DOHH2 (cell line): ENCODE measurements at regions not wholly inside any gene's neighbourhood (a gene's known extent, or its start where the extent isn't known, plus 50 kb on each side); places are given as distances from the start of the nearest gene placed in this dataset.

ENCODE experiments used
- CTCF ChIP-seq: fragments of 200-600 bp; sonication (generic); IDR thresholded peaks from one replicate; pipeline ENCODE4 v1.5.1; 2014; ENCODE audit warnings: antibody characterized with exemption, mild to moderate bottlenecking, low read depth, low read length; ENCODE audit not compliant: poor library complexity, severe bottlenecking
- EZH2phosphoT487 ChIP-seq: fragments of 200-600 bp; sonication (generic); IDR thresholded peaks from 2 replicates; pipeline ENCODE4 v1.6.1; 2017; ENCODE audit warnings: borderline replicate concordance, mild to moderate bottlenecking, antibody characterized with exemption, low read length, moderate library complexity, mixed read lengths

- TF ChIP-seq CTCF (no peak), EZH2phosphoT487 (no peak)
Measured at GRCh38 chr6:125534430-125535263, 214.8 kb upstream of the HEY2 start.
